ENCODE measurements at regions not wholly inside any gene's neighbourhood (a gene's known extent, or its start where the extent isn't known, plus 50 kb on each side); places are given as distances from the start of the nearest gene placed in this dataset.

DNA sequence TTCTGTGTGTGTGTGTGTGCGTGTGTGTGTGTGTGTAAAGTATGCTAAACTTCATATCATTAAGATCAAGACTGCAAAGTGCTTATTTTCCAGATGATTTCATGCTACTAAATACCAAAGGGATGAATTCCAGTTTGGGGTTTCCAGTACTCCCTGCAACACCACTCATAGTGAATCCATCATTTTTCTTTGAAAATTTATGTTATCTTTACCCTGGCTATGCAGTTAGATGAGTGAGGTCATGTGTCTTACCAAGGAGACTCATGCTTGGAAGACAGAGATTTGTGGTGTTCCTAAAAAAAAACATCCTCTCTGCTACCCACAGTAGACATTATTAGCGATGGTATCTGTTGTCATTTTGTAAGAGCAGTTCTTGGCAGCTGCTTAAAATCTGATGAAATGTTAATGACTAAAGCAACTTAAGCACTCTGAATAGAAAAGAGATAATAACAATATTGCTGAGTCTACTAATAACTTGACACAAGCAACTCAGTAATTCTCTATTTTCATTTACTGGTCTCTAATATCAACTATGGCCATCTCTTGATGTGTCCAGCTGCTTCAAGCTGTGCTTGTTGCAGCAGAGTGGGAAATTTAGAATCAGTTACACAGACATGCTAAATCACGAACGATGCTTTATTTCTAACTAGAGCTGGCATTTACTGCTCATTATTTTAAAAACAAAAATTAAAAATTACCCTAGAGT, 1953.0 kb upstream of the IGFBP7 start:
- no peak for ATAC-seq
- DNase-seq (ENCODE audit: low spot score) = no peak
- intact Hi-C loops (cut with DNase I) = no loop called here

- intact Hi-C loops (cut with DNase I) = no loop called here
- ATAC-seq (no peak), DNase-seq (ENCODE audit: low spot score) (no peak)
These were observed 1958.7 kb upstream of the IGFBP7 start for GRCh38 chr4:59068722-59069418.

GRCh38 chr4:59086410-59086809, 1976.2 kb upstream of the IGFBP7 start:
- intact Hi-C loops (cut with DNase I) = no loop called here
- no peak for DNase-seq (ENCODE audit: low spot score)
- ATAC-seq = no peak

GRCh38 chr4:59091146-59092142, 1981.3 kb upstream of the IGFBP7 start:
- DNase-seq (ENCODE audit: low spot score) (no peak), ATAC-seq (peak; percentile 45)
- intact Hi-C loops (cut with DNase I) = no loop called here

DNA sequence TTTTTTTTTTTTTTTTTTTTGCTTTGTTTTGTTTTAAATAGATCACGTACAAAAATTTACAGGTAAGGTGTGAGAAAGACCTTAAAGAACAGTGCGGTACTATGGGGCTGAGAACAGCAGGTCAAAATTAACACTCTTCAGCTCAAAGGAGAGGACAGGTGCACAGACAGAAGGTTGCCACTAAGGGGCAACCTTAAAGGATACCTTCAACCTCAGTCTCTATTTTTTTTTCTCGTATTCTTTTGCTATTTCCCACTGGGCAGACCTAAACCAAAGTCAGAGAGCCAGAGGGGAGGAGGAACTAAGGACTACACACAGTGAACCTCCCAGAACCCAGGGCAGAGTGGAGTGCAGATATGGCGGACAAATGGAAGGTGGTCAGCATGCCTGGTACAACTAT, 1984.3 kb upstream of the IGFBP7 start:
- intact Hi-C loops (cut with DNase I) = no loop called here
- DNase-seq (ENCODE audit: low spot score) (no peak), ATAC-seq (no peak)

- intact Hi-C loops (cut with DNase I) = no loop called here
- ATAC-seq = no peak
- DNase-seq (ENCODE audit: low spot score) = no peak
These were observed 1992.1 kb upstream of the IGFBP7 start for GRCh38 chr4:59102311-59102710.

DNA sequence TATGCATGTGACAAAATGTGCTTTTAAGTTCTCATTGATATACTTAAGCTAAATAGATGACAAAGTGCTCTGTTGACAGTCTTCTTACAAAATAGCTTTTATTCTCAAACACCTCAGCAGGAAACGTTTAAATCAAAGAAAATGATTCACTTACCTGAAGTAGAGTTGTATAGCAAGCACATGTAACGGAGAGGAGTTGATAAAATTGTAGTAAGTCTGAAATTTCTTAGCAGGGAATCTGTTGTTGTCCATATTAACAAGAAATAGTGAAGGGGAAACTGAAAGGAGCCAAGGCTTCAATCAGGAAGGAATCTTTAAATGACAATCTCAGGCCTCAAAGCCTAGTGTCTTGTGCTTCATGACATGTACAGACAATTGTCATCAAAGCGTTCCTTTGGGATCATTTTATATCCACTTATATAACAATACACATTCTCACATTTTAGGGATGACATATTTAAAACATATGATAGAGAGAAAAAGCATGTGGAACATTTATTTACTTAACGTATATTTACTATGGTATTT, 2010.2 kb upstream of the IGFBP7 start:
- intact Hi-C loops (cut with DNase I) = no loop called here
- ATAC-seq (no peak), DNase-seq (ENCODE audit: low spot score) (no peak)

- DNase-seq (ENCODE audit: low spot score) = no peak
- intact Hi-C loops (cut with DNase I) = no loop called here
- no peak for ATAC-seq
These were observed 2012.4 kb upstream of the IGFBP7 start for GRCh38 chr4:59122626-59123025.

DNA sequence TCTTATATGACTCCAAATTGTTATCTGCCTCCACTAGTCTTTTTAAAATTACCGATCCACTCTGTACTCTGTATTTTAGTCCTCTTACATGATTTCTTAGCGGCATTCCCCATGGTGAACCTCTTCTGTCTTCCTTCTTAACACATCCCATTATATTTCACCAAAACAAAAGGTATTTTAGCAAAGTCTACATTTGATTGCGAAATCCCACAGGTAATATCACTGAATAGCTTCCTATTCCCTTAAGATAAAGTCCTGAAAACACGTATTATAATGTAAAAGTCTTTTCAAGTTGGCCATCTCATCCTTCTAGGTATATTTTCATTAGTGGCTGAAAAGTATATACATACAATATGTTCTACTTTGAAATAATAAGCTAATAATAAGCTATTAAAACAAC, 2016.0 kb upstream of the IGFBP7 start:
- no peak for ATAC-seq
- intact Hi-C loops (cut with DNase I) = no loop called here
- DNase-seq (ENCODE audit: low spot score) = no peak

- ATAC-seq = no peak
- no peak for DNase-seq (ENCODE audit: low spot score)
- intact Hi-C loops (cut with DNase I) = no loop called here
These were observed 2016.8 kb upstream of the IGFBP7 start for GRCh38 chr4:59127006-59127405.

DNA sequence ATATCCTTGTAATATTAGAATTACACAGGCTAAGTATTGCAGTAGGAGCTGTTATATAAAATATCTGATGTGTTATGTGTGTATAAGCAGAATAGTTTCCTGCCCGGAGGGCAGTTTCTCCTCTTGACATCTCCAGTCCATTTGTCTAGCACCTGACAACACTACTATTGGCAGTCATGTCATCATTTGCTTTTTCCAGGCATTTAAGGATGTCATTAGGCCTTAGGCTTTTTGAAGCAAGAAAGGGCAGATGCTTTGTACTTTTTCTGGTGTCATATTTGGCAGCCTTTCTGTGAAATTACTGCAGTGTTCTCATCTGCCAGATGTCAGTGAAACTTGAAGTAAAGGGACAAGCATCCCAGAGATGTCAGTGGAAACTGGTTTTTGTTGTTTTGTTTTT, 2017.6 kb upstream of the IGFBP7 start:
- ATAC-seq (no peak), DNase-seq (ENCODE audit: low spot score) (no peak)
- intact Hi-C loops (cut with DNase I) = no loop called here

DNA sequence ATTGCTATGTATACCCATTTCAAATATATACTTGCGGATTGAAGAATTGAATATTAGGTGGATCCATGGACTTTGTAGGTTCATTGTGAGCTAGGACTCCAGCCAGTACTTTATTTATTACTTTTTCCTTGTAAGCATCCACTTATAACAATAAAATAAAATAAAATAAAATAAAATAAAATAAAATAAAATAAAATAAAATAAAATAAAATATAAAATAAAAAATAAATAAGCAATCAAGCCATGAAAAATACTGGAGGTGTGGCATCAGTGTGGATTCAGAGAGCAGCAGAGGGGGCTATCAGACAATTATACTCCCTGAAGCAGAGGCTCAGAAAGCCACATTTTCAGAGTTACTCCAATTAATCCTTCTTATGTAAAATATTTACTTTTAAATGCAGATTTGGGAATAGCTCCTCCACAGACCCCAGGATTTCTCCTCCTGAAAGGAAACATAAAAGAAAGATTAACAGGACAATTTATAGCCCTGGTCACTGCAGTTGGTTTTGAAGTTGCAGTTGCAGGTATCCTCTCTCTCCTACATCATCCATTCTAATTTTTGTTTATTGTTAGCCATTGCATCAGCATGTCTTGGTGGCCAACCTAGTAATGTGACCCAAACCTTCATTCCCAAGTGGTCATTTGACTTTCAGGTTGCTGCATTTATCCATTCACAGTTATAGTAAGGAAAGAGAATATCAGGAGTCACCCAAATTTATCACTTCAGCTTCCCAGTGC, 2025.2 kb upstream of the IGFBP7 start:
- intact Hi-C loops (cut with DNase I) = no loop called here
- no peak for ATAC-seq
- no peak for DNase-seq (ENCODE audit: low spot score)

- no peak for DNase-seq (ENCODE audit: low spot score)
- intact Hi-C loops (cut with DNase I) = no loop called here
- no peak for ATAC-seq
These were observed 2038.9 kb upstream of the ADGRL3 start for GRCh38 chr4:59161249-59161648.

DNA sequence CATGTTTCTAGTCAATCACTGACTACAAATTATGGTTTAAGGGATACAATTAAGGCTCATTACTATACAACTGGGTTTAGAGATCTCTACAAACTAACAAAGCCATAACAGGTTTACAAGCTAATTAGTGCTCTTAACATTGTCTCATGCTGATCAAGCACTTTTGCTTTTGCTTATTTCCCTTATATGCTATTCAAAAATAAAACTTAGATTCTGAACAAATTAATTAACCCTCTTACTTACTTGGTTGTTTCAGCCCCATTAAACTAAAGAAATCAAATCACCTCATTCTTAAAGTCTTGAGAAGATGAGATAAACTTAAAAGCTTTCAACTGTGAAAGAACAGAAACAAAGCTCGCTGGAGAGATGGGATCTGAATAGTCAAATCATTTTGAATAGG, 2024.5 kb upstream of the ADGRL3 start:
- DNase-seq (ENCODE audit: low spot score) = no peak
- ATAC-seq = no peak
- intact Hi-C loops (cut with DNase I) = no loop called here

DNA sequence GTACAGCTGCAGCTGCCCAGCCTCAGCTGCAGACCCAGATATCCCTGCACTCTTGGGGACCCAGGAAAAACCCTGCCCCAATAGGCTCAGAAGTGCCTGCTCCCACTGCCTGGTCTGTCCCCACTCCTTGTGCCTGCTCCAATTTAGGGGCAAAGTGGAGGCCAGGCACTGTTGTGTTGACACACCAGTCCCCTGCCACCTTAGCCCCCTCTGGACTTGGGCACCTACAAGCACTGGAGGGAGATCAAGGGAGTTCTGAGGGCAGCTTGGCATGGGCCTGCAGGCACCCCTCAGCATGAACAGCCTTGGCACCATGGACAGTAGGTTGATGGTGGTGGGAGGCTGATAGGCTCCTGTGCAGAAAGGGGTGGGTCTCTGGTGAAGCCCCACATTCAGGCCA, 2020.8 kb upstream of the ADGRL3 start:
- intact Hi-C loops (cut with DNase I) = no loop called here
- no peak for ATAC-seq
- no peak for DNase-seq (ENCODE audit: low spot score)

DNA sequence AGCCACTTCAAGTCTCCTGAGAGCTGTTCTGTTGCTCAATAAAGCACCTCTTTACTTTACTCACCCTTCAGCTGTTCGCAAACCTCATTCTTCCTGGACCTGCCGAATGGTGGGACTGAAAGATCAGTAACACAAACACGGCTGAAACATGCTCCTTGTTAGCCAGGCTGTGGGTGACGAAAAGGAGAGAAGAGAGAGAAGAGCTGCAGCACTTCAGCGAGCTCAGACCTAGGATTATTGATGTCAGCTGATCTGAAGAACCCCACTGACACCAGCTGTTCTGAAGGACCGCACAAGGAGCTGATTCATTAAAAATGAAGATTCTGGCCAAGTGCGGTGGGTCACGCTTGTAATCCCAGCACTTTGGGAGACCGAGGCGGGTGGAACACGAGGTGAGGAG, 2020.0 kb upstream of the ADGRL3 start:
- ATAC-seq = no peak
- DNase-seq (ENCODE audit: low spot score) = no peak
- intact Hi-C loops (cut with DNase I) = no loop called here

DNA sequence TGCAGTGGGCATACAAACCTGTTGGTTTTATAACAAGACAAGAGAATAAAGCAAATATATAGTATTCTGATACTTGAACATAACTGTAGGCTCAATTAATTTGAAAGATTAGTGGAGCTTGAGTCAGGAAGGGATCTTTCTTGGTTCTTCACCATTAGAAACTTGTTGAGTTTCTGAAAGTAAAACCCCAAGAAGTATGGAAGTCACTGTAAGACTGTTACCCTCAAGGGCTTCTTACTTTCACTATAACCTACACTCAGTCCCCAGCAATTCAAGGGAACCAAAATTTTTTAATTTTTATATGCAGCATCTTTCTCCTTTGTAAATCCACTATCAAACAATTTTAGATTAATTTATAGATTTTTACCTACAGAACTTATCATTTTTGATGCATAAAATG, 2019.2 kb upstream of the ADGRL3 start:
- no peak for DNase-seq (ENCODE audit: low spot score)
- ATAC-seq = no peak
- intact Hi-C loops (cut with DNase I) = no loop called here

- intact Hi-C loops (cut with DNase I) = no loop called here
- DNase-seq (ENCODE audit: low spot score) (no peak), ATAC-seq (no peak)
These were observed 2004.3 kb upstream of the ADGRL3 start for GRCh38 chr4:59195839-59196238.

DNA sequence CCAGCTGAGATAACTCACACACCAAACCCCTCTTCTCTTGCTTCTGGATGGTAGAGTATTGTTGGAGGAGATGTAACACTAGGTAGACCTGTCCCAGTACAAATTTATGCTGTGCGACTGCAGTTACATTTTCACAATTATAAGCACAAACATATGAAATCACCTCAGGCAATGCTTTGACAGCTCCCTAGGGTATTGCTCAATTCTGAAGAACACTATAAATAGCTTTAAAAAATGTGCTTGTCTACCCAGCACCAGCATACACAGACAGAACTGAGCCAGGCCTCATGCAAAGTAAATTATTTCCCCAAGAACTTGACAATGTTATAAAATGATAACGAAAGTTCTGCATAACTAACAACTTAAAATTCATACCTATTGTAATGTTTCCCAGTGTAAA, 1999.1 kb upstream of the ADGRL3 start:
- peak; percentile 41 for ATAC-seq
- intact Hi-C loops (cut with DNase I) = no loop called here

More for the DNA sequence above, 1999.1 kb upstream of the ADGRL3 start:
- DNase-seq (ENCODE audit: low spot score) = no peak
